GDM1 (cell line): ENCODE measurements at regions not wholly inside any gene's neighbourhood (a gene's known extent, or its start where the extent isn't known, plus 50 kb on each side); places are given as distances from the start of the nearest gene placed in this dataset.
"Not testable (repeated sequence)": the region's sequence is repeated elsewhere in the genome, so short reads cannot be mapped to it uniquely, and the experiment has no call there.

ENCODE experiments used
- DNase-seq: peaks from one replicate; lab custom pipeline; 2025; lab: John Stamatoyannopoulos, UW

GRCh38 chr15:30760633-30761032 is 134.7 kb downstream of the ARHGAP11B start:
- DNase-seq = not testable (repeated sequence)

GRCh38 chr15:30761365-30761764 is 135.4 kb downstream of the ARHGAP11B start:
- DNase-seq = not testable (repeated sequence)

- not testable (repeated sequence) for DNase-seq
Observed at GRCh38 chr15:30769390-30770124, 134.2 kb upstream of the FAN1 start.

GRCh38 chr15:30770759-30771158 is 133.0 kb upstream of the FAN1 start:
- no peak for DNase-seq

GRCh38 chr15:30783019-30783418 is 120.7 kb upstream of the FAN1 start:
- DNase-seq = no peak

GRCh38 chr15:30788595-30788994 is 115.1 kb upstream of the FAN1 start:
- DNase-seq = no peak

- DNase-seq = no peak
Observed at GRCh38 chr15:30791239-30792175, 112.2 kb upstream of the FAN1 start.

GRCh38 chr15:30792843-30793242 is 110.9 kb upstream of the FAN1 start:
- DNase-seq = not testable (repeated sequence)

- no peak for DNase-seq
Observed at GRCh38 chr15:30794388-30794787, 109.3 kb upstream of the FAN1 start.

GRCh38 chr15:30799565-30799964 is 104.2 kb upstream of the FAN1 start:
- DNase-seq = peak; percentile 0

- DNase-seq = not testable (repeated sequence)
Observed at GRCh38 chr15:30801140-30801895, 102.4 kb upstream of the FAN1 start.

- not testable (repeated sequence) for DNase-seq
Observed at GRCh38 chr15:30802001-30802400, 101.7 kb upstream of the FAN1 start.

- not testable (repeated sequence) for DNase-seq
Observed at GRCh38 chr15:30803703-30804102, 100.0 kb upstream of the FAN1 start.

GRCh38 chr15:30816430-30816829 is 87.3 kb upstream of the FAN1 start:
- DNase-seq = no peak

- peak; percentile 79 for DNase-seq
Observed at GRCh38 chr15:30823068-30823813, 80.5 kb upstream of the FAN1 start.

- DNase-seq = no peak
Observed at GRCh38 chr15:30824518-30825195, 79.1 kb upstream of the FAN1 start.

GRCh38 chr15:30827625-30828303 is 76.0 kb upstream of the FAN1 start:
- DNase-seq = no peak

- not testable (repeated sequence) for DNase-seq
Observed at GRCh38 chr15:30828304-30828639, 75.4 kb upstream of the FAN1 start.

- DNase-seq = no peak
Observed at GRCh38 chr15:30830961-30831360, 72.8 kb upstream of the FAN1 start.

GRCh38 chr15:30833379-30833778 is 70.3 kb upstream of the FAN1 start:
- DNase-seq = not testable (repeated sequence)
